ENCODE measurements at regions not wholly inside any gene's neighbourhood (a gene's known extent, or its start where the extent isn't known, plus 50 kb on each side); places are given as distances from the start of the nearest gene placed in this dataset.

GRCh38 chr6:122050242-122050755, 349.2 kb upstream of the HSF2 start:
- TF ChIP-seq POLR2AphosphoS5 (IDR thresholded peaks at IDR 0.05; ENCODE audit: low read depth, low read length) (no peak), POLR2A (IDR thresholded peaks at IDR 0.05; ENCODE audit: low read depth, low read length) (no peak)
